GM12872 (cell line): ENCODE measurements at regions not wholly inside any gene's neighbourhood (a gene's known extent, or its start where the extent isn't known, plus 50 kb on each side); places are given as distances from the start of the nearest gene placed in this dataset.

ENCODE experiments used
- CTCF ChIP-seq: IDR thresholded peaks from 3 replicates; pipeline ENCODE4 v1.5.1; 2011; ENCODE audit warnings: low read depth, mild to moderate bottlenecking, low read length, moderate library complexity; ENCODE audit not compliant: insufficient read depth

- no peak for TF ChIP-seq CTCF
Measured at GRCh38 chr9:115306865-115307264, 188.9 kb upstream of the TNC start.

- TF ChIP-seq CTCF: no peak
Measured at GRCh38 chr9:115313545-115313944, 195.6 kb upstream of the TNC start.

- TF ChIP-seq CTCF: no peak
Measured at GRCh38 chr9:115326461-115326860, 208.5 kb upstream of the TNC start.

- TF ChIP-seq CTCF: no peak
Measured at GRCh38 chr9:115327436-115328122, 209.6 kb upstream of the TNC start.

- TF ChIP-seq CTCF: no peak
Measured at GRCh38 chr9:115328228-115328627, 210.3 kb upstream of the TNC start.

GRCh38 chr9:115328677-115329076 lies 210.7 kb upstream of the TNC start:
- no peak for TF ChIP-seq CTCF

- no peak for TF ChIP-seq CTCF
Measured at GRCh38 chr9:115333277-115334070, 215.5 kb upstream of the TNC start.
